CD8-positive, alpha-beta memory T cell (primary cell): ENCODE measurements at regions not wholly inside any gene's neighbourhood (a gene's known extent, or its start where the extent isn't known, plus 50 kb on each side); places are given as distances from the start of the nearest gene placed in this dataset.
"Not testable (repeated sequence)": the region's sequence is repeated elsewhere in the genome, so short reads cannot be mapped to it uniquely, and the experiment has no call there.

Source experiments
- CTCF ChIA-PET: fragments of 350-600 bp; sonication (Branson Sonifier 250); formaldehyde crosslinking; loops from one replicate; lab custom pipeline; 2021; ENCODE audit warnings: antibody characterized with exemption; lab: Charles Lee
- POLR2A ChIA-PET: fragments of 350-600 bp; sonication (Branson Sonifier 250); formaldehyde crosslinking; loops from one replicate; lab custom pipeline; 2021; ENCODE audit warnings: antibody characterized with exemption; lab: Charles Lee
- DNase-seq, 5 donors: peaks; one replicate each; pipeline versions ENCODE4 v3.0.0 to v3.0.0-alpha.2; 2020 to 2022; ENCODE audit warnings: mixed read lengths in 1 of 5
- H3K27ac ChIP-seq: one replicate; pipeline ENCODE4 v1.7.0; 2013; ENCODE audit warnings: low read depth, mild to moderate bottlenecking, low read length, moderate library complexity
- H3K27me3 ChIP-seq: 2 replicates; pipeline ENCODE4 v1.7.0; 2013; ENCODE audit warnings: low read length, mild to moderate bottlenecking; ENCODE audit not compliant: insufficient read depth, poor library complexity, severe bottlenecking
- H3K36me3 ChIP-seq: 2 replicates; pipeline ENCODE4 v1.7.0; 2013; ENCODE audit warnings: mild to moderate bottlenecking, low read length, moderate library complexity; ENCODE audit not compliant: insufficient read depth
- H3K4me1 ChIP-seq: 2 replicates; pipeline ENCODE4 v1.7.0; 2013; ENCODE audit warnings: mild to moderate bottlenecking, low read length, moderate library complexity; ENCODE audit not compliant: insufficient read depth
- H3K4me3 ChIP-seq: 2 replicates; pipeline ENCODE4 v1.7.0; 2013; ENCODE audit warnings: mild to moderate bottlenecking, low read length
- H3K9me3 ChIP-seq: 2 replicates; pipeline ENCODE4 v1.7.0; 2013; ENCODE audit warnings: mild to moderate bottlenecking, low read length
- H3K27ac Mint-ChIP-seq, 8 donors: one replicate each; pipeline ENCODE4 v1.8.0; 2020 to 2021; ENCODE audit warnings: mixed read lengths in 8 of 8, mild to moderate bottlenecking in 6 of 8, inconsistent platforms in 3 of 8, moderate library complexity in 3 of 8
- H3K27me3 Mint-ChIP-seq, 2 donors: one replicate each; pipeline ENCODE4 v1.8.0; 2020 to 2021; ENCODE audit warnings: mixed read lengths in 2 of 2, mild to moderate bottlenecking in 1 of 2, moderate library complexity in 1 of 2
- H3K36me3 Mint-ChIP-seq, 3 donors: one replicate each; pipeline ENCODE4 v1.8.0; 2020 to 2021; ENCODE audit warnings: mixed read lengths in 3 of 3, inconsistent platforms in 1 of 3, mild to moderate bottlenecking in 1 of 3
- H3K4me1 Mint-ChIP-seq, 3 donors: one replicate each; pipeline ENCODE4 v1.8.0; 2020 to 2021; ENCODE audit warnings: mixed read lengths in 3 of 3, inconsistent platforms in 1 of 3, mild to moderate bottlenecking in 1 of 3
- H3K4me3 Mint-ChIP-seq, 7 donors: one replicate each; pipeline ENCODE4 v1.8.0; 2020 to 2021; ENCODE audit warnings: mixed read lengths in 7 of 7, mild to moderate bottlenecking in 6 of 7, moderate library complexity in 4 of 7, inconsistent platforms in 2 of 7
- H3K9me3 Mint-ChIP-seq, 5 donors: one replicate each; pipeline ENCODE4 v1.8.0; 2020 to 2022; ENCODE audit warnings: mixed read lengths in 5 of 5, mild to moderate bottlenecking in 3 of 5, moderate library complexity in 2 of 5, inconsistent platforms in 1 of 5

GRCh38 chr5:92207151-92207550, 824.0 kb upstream of the ARRDC3 start:
- Histone ChIP-seq H3K27me3 (no peaks in the 10 kb centered on the region), H3K36me3 (no peaks in the 10 kb centered on the region), H3K27ac (no peak overlapping the region), H3K4me1 (no peaks in the 10 kb centered on the region), H3K4me3 (no peak overlapping the region), H3K9me3 (no peaks in the 10 kb centered on the region)
- no peak overlapping the region for H3K27ac Mint-ChIP-seq
- H3K36me3 Mint-ChIP-seq, result no peaks in the 10 kb centered on the region
- CTCF ChIA-PET, result no interaction called here
- peaks cover 4 to 25% (median 10%) of the 10 kb centered on the region in 5 donors for H3K9me3 Mint-ChIP-seq
- H3K27me3 Mint-ChIP-seq, result no peaks in the 10 kb centered on the region
- no peak overlapping the region for H3K4me3 Mint-ChIP-seq
- no peak for DNase-seq
- POLR2A ChIA-PET, result no interaction called here
- H3K4me1 Mint-ChIP-seq, result no peaks in the 10 kb centered on the region

GRCh38 chr5:92206681-92207080, 823.6 kb upstream of the ARRDC3 start:
- Mint-ChIP-seq H3K4me1 (no peaks in the 10 kb centered on the region), H3K9me3 (peaks cover 4 to 20% (median 10%) of the 10 kb centered on the region in 5 donors), H3K27ac (no peak overlapping the region), H3K36me3 (no peaks in the 10 kb centered on the region), H3K4me3 (no peak overlapping the region), H3K27me3 (no peaks in the 10 kb centered on the region)
- no peak overlapping the region for H3K27ac ChIP-seq
- H3K36me3 ChIP-seq, result no peaks in the 10 kb centered on the region
- H3K4me3 ChIP-seq, result no peak overlapping the region
- no peaks in the 10 kb centered on the region for H3K9me3 ChIP-seq
- H3K4me1 ChIP-seq, result no peaks in the 10 kb centered on the region
- ChIA-PET POLR2A (no interaction called here), CTCF (no interaction called here)
- H3K27me3 ChIP-seq, result no peaks in the 10 kb centered on the region
- DNase-seq, result no peak

- H3K4me1 ChIP-seq, CTCF ChIA-PET, H3K4me3 ChIP-seq, H3K27ac ChIP-seq, DNase-seq, H3K27ac Mint-ChIP-seq, H3K27me3 ChIP-seq, H3K27me3 Mint-ChIP-seq, H3K36me3 Mint-ChIP-seq, H3K4me1 Mint-ChIP-seq, POLR2A ChIA-PET, H3K9me3 ChIP-seq, H3K36me3 ChIP-seq, H3K4me3 Mint-ChIP-seq: not testable (repeated sequence)
- peaks cover 2 to 11% (median 4%) of the 10 kb centered on the region in 5 donors for H3K9me3 Mint-ChIP-seq
Observed at GRCh38 chr5:92199035-92199434, 815.9 kb upstream of the ARRDC3 start.

GRCh38 chr5:92181656-92182055, 798.5 kb upstream of the ARRDC3 start:
- no peaks in the 10 kb centered on the region for H3K36me3 Mint-ChIP-seq
- no peak overlapping the region for H3K4me3 Mint-ChIP-seq
- H3K27ac Mint-ChIP-seq, result no peak overlapping the region
- no peak overlapping the region for H3K27ac ChIP-seq
- ChIA-PET POLR2A (no interaction called here), CTCF (no interaction called here)
- no peaks in the 10 kb centered on the region for H3K27me3 Mint-ChIP-seq
- peaks cover 0 to 17% (median 2%) of the 10 kb centered on the region in 5 donors for H3K9me3 Mint-ChIP-seq
- no peak for DNase-seq
- H3K4me1 ChIP-seq, result no peaks in the 10 kb centered on the region
- no peaks in the 10 kb centered on the region for H3K36me3 ChIP-seq
- no peaks in the 10 kb centered on the region for H3K27me3 ChIP-seq
- H3K9me3 ChIP-seq, result no peaks in the 10 kb centered on the region
- no peaks in the 10 kb centered on the region for H3K4me1 Mint-ChIP-seq
- H3K4me3 ChIP-seq, result no peak overlapping the region

GRCh38 chr5:92180391-92180790, 797.3 kb upstream of the ARRDC3 start:
- no peaks in the 10 kb centered on the region for H3K27me3 ChIP-seq
- no peak overlapping the region for H3K4me3 ChIP-seq
- Mint-ChIP-seq H3K27ac (no peak overlapping the region), H3K4me1 (no peaks in the 10 kb centered on the region), H3K27me3 (no peaks in the 10 kb centered on the region), H3K4me3 (no peak overlapping the region), H3K9me3 (peaks cover 0 to 17% (median 2%) of the 10 kb centered on the region in 5 donors), H3K36me3 (no peaks in the 10 kb centered on the region)
- no peaks in the 10 kb centered on the region for H3K36me3 ChIP-seq
- no peaks in the 10 kb centered on the region for H3K4me1 ChIP-seq
- no peak for DNase-seq
- H3K27ac ChIP-seq, result no peak overlapping the region
- CTCF ChIA-PET, result no interaction called here
- POLR2A ChIA-PET, result no interaction called here
- no peaks in the 10 kb centered on the region for H3K9me3 ChIP-seq

- no peaks in the 10 kb centered on the region for H3K36me3 ChIP-seq
- no peaks in the 10 kb centered on the region for H3K27me3 ChIP-seq
- H3K4me1 ChIP-seq, result no peaks in the 10 kb centered on the region
- Mint-ChIP-seq H3K36me3 (peaks cover 0 to under 1% (median 0%) of the 10 kb centered on the region in 3 donors), H3K9me3 (peaks cover 0 to 17% (median 2%) of the 10 kb centered on the region in 5 donors), H3K4me1 (no peaks in the 10 kb centered on the region), H3K27ac (no peak overlapping the region), H3K27me3 (no peaks in the 10 kb centered on the region), H3K4me3 (no peak overlapping the region)
- ChIA-PET POLR2A (no interaction called here), CTCF (no interaction called here)
- H3K27ac ChIP-seq, result no peak overlapping the region
- no peak overlapping the region for H3K4me3 ChIP-seq
- no peak for DNase-seq
- no peaks in the 10 kb centered on the region for H3K9me3 ChIP-seq
Observed at GRCh38 chr5:92179651-92180050, 796.5 kb upstream of the ARRDC3 start.

- Histone ChIP-seq H3K4me3 (no peak overlapping the region), H3K27ac (no peak overlapping the region), H3K36me3 (no peaks in the 10 kb centered on the region), H3K4me1 (no peaks in the 10 kb centered on the region), H3K9me3 (no peaks in the 10 kb centered on the region), H3K27me3 (no peaks in the 10 kb centered on the region)
- H3K36me3 Mint-ChIP-seq, result peaks cover 0 to 1% (median 0%) of the 10 kb centered on the region in 3 donors
- H3K4me1 Mint-ChIP-seq, result no peaks in the 10 kb centered on the region
- no peak overlapping the region for H3K4me3 Mint-ChIP-seq
- POLR2A ChIA-PET, result no interaction called here
- DNase-seq, result no peak
- peaks cover 0 to 16% (median 2%) of the 10 kb centered on the region in 5 donors for H3K9me3 Mint-ChIP-seq
- H3K27ac Mint-ChIP-seq, result no peak overlapping the region
- CTCF ChIA-PET, result no interaction called here
- H3K27me3 Mint-ChIP-seq, result no peaks in the 10 kb centered on the region
Observed at GRCh38 chr5:92177926-92178487, 794.9 kb upstream of the ARRDC3 start.

- H3K4me1 ChIP-seq, result no peaks in the 10 kb centered on the region
- no peak for DNase-seq
- no peak overlapping the region for H3K27ac ChIP-seq
- Mint-ChIP-seq H3K36me3 (peaks cover 0 to 2% (median 0%) of the 10 kb centered on the region in 3 donors), H3K27me3 (no peaks in the 10 kb centered on the region), H3K4me3 (no peak overlapping the region), H3K27ac (no peak overlapping the region), H3K4me1 (no peaks in the 10 kb centered on the region), H3K9me3 (peaks cover 0 to 18% (median 7%) of the 10 kb centered on the region in 5 donors)
- H3K36me3 ChIP-seq, result no peaks in the 10 kb centered on the region
- CTCF ChIA-PET, result no interaction called here
- no peaks in the 10 kb centered on the region for H3K27me3 ChIP-seq
- H3K4me3 ChIP-seq, result no peak overlapping the region
- POLR2A ChIA-PET, result no interaction called here
- H3K9me3 ChIP-seq, result no peaks in the 10 kb centered on the region
Observed at GRCh38 chr5:92163906-92164305, 780.8 kb upstream of the ARRDC3 start.
